TTC549 (cell line): ENCODE measurements at regions not wholly inside any gene's neighbourhood (a gene's known extent, or its start where the extent isn't known, plus 50 kb on each side); places are given as distances from the start of the nearest gene placed in this dataset.
"Not testable (repeated sequence)": the region's sequence is repeated elsewhere in the genome, so short reads cannot be mapped to it uniquely, and the experiment has no call there.

ENCODE experiments used
- FAIRE-seq: peaks from 2 replicates; lab custom pipeline; 2012; peaks lifted over from hg19 to GRCh38; lab: Jason Lieb, UNC

GRCh38 chr2:84373391-84373790, 85.7 kb downstream of the SUCLG1 start:
- FAIRE-seq = no peak

DNA sequence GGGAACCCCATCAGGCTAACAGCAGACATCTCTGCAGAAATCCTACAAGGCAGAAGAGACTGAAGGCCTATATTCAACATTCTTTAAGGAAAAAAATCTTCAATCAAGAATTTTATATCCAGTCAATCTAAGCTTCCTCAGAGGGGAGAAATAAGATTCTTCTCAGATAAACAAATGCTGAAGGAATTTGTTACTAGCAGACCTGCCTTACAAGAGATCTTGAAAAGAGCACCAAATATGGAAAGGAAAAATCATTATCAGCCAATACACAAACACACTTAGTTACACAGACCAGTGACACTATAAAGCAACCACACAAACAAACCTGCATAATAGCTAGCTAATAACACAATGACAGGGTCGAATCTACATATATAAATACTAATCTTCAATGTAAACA, 96.5 kb downstream of the SUCLG1 start:
- no peak for FAIRE-seq

DNA sequence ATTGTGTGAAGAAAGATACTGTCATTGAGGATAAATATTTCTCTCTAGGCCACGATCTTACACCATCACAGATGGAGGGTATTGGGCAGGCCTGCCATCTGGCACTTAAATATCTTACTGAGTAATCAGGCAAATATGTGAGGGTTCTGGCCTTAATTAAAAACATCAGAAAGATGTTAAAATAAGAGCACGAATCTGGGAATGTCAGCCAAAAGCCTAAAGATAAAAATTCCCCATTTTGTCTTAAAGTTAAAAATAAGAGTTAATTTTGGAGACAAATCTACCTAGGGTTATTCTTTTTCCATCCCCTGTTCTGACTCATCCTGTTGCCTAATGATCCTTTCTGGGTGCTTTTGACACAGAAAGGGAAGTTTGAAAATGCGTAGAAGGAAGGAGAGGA, 121.0 kb downstream of the SUCLG1 start:
- no peak for FAIRE-seq

DNA sequence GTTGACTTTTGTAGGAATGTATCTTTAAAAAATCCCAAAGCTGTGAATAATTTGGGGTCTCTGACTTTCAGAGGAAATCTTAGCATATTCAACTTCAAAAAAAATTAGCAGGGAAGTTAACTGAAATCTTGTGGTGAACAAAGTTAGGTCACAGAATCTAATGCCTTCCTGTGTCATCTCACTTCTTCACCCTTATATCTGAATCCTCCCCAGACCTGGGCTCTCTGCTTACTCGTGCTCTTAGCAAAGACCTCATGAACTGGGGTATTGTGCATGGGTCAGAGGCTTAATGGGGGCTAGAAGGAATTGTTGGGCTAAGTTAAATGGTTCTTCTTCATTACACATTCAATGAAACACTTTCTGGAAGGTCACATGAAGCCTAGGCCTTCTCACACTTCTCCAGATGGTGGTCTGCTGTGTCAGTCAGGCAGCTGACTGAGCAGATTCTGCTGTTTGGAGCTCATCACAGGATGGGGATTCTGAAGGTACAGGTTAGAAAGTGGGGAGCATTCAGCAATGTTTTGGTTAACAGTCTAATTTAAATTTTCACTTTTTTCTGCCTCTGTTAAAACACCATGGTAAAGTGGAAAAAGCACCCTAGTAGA, 131.3 kb downstream of the SUCLG1 start:
- FAIRE-seq = no peak

DNA sequence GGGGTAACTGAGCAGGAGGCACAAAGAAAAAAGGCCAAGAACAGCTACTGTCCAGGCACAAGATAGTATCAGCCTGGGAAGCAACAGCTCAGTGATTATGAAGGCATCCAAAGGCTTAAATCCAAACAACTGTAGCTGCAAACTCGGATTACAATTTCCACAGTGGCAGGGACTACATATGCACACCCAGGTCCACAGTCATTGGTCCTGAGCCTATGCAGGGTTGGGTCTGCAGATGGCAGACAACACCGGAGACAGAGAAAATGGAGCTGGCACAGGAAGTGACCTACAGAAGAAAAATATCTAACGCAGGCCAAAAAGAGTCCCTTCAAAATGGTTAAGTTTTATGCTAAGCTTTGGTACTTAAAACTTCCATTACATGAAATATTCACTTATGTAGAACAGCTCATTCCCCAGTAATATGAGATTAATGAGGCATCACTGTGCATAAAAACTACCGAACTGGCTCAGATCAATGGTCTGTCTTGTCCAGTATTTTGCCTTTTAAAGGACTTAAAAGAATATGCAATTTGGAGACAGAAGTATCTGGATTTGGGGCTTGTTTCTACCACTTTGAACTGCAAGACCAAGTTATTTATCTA, 132.1 kb downstream of the SUCLG1 start:
- no peak for FAIRE-seq

DNA sequence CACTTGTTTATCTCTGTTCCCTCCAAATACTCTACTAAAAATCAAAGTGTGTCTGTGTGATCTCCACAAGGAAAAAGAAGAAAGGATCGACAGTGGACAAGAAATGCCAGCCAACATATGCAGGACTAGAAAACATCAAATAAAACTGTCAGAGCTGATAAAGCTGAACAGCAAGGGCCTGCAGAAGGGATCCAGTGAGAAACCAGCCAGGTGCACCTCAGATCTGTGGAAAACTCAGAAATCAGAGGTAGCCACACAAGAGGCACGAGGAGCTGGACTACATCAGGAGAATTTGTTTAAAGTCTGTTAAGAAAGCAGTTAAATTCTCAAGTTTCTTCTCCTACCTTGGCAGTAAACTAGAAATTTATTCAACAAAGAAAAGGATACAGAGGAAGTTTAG, 135.2 kb downstream of the SUCLG1 start:
- no peak for FAIRE-seq

- FAIRE-seq = no peak
These were observed 138.1 kb downstream of the SUCLG1 start for GRCh38 chr2:84320940-84321339.

DNA sequence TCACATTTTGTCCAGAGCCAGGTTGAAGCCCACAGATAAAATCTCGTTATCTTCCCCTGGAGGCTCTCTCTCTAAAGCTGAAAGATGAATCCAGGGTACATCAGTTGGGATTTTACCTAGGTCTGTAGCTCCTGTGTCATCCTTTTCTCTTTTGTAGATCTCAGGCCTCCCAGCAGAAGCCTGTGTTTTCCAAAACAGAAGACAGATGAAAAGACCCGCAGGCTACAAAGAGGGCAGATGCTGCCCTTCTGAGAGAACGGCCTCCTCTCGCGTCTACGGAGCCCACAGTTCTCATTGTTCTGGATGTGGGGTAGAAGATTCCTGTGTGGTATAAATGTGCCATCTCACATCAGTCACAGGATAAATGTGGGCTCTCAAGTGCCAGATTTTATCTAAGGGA, 139.5 kb downstream of the SUCLG1 start:
- no peak for FAIRE-seq

- no peak for FAIRE-seq
These were observed 141.9 kb downstream of the SUCLG1 start for GRCh38 chr2:84317135-84317534.

DNA sequence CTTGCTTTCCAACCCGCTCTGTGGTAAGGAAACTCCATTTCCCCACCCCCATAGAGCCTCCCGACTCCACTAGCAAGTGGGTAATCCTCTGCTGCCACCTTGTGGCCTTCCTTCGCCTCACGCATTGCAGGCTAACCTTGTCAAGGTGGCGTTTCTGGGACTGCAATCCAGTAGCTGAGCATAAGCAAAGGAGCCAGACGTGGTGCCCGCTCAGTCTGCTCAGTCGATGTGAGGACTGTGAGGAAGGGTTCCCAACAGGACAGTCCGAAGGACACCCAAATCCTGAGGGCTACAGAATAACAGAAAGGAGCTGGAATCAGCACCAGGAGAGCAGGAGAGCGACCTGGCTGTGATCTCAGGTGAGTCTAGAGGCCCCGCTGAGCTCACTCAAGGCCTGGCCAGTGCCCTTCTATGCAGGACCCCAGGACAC, 144.2 kb downstream of the SUCLG1 start:
- FAIRE-seq = peak; percentile 70

DNA sequence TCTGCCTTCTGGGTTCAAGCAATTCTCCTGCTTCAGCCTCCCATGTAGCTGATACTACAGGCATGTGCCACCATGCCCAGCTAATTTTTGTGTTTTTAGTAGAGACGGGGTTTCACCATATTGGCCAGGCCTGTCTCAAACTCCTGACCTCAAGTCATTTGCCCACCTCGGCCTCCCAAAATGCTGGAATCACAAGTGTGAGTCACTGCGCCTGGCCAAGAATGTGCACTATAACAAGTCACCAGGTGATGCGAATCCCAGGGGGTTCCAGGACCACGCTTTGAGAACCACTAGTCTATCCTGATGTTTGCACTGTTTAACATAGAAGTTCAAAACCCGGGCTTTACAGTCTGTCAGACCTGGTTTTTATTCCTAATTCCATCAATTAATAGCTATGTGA, 144.8 kb downstream of the SUCLG1 start:
- no peak for FAIRE-seq

GRCh38 chr2:84309281-84309680, 149.8 kb downstream of the SUCLG1 start:
- no peak for FAIRE-seq

DNA sequence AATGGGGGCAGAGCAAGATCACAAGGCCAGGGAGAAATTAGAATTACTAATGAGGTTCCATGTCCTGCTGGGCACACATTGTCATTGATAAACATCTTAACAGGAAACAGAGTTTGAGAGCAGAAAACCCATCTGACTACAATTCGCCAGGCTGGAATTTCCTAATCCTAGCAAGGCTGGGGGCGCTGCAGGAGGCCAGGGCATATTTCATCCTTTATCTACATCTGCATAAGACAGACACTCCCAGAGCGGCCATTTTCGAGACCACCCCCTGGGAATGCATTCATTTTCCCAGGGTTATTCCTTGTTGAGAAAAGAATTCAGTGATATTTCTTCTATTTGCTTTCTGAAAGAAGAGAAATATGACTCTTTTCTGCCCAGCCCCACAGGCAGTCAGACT, 152.7 kb downstream of the SUCLG1 start:
- no peak for FAIRE-seq

GRCh38 chr2:84302513-84303412, 156.3 kb downstream of the SUCLG1 start:
- FAIRE-seq = no peak

GRCh38 chr2:84301717-84302116, 157.4 kb downstream of the SUCLG1 start:
- no peak for FAIRE-seq

- no peak for FAIRE-seq
These were observed 158.4 kb downstream of the SUCLG1 start for GRCh38 chr2:84300696-84301029.

GRCh38 chr2:84300001-84300695, 158.9 kb downstream of the SUCLG1 start:
- FAIRE-seq = not testable (repeated sequence)

DNA sequence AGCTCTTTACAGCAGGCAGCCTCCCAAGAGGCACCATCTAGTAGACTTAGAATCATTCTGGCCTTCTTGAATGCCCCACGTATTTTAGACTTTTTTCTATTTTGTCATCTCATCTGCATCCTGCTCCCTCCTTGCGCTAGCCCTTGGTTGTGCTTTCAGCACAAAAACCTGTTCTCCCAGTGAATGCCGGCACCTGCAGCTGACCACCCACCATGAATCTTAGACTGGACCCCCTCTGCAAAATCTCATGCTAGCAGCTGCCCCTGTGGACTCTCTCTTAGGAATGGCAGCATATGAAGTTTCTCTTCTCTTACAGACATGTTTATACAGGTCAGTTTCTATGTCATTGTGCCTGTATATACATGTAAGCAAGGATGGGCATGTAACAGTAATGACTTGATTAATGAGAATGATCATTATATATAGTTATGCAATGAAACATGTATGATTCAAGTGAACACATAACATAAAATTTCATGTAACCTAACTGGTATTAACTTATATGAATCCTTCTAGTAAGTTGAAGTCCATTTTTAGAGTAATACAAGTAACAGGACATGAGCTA, 159.8 kb downstream of the SUCLG1 start:
- no peak for FAIRE-seq

- no peak for FAIRE-seq
These were observed 161.9 kb downstream of the SUCLG1 start for GRCh38 chr2:84297155-84297554.

GRCh38 chr2:84293791-84294380, 165.2 kb downstream of the SUCLG1 start:
- FAIRE-seq = no peak

DNA sequence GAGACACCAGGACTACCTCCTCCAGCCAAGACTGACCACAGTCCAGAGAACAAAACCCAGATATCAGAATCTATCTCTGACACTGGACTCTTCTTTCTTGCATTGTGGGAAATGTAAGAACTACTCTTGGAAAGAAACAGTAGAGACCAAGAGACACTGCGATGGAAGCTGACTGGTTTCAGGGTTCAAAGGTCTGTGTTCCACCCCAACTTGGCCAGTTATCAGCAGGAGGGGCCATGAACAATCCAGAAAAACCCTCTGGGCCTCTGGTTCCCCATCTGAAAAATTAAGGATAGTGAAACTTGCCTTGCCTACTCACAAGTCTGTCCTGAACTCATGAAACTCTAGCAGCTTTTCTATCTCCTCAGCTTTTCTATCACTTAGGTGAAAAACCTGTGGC, 166.5 kb downstream of the SUCLG1 start:
- no peak for FAIRE-seq

DNA sequence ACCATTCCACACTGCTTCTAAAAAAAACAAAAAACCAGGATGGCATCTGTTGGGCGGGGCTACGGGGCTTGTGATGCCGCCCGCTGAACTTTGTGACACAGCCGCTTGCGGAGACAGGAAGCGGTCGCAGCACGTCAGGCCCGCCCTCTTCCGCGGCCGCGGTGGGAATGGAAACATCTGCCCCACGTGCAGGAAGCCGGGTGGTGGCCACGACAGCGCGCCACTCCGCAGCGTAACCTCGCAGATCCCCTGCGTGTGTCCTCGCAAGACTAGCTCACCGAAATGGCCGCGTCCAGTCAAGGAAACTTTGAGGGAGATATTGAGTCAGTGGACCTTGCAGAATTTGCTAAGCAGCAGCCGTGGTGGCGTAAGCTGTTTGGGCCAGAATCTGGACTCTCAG, 168.5 kb downstream of the SUCLG1 start:
- no peak for FAIRE-seq
